SJCRH30 (cell line): ENCODE measurements at regions not wholly inside any gene's neighbourhood (a gene's known extent, or its start where the extent isn't known, plus 50 kb on each side); places are given as distances from the start of the nearest gene placed in this dataset.

Source experiments
- DNase-seq, 2 experiments: peaks; one replicate each; pipeline ENCODE4 v3.0.0-alpha.2; 2015 to 2020
- H3K27ac ChIP-seq: fragments of 250-450 bp; sonication (Bioruptor Pico); 2 replicates; pipeline ENCODE4 v1.5.1; 2020; ENCODE audit warnings: mild to moderate bottlenecking, moderate library complexity
- H3K27me3 ChIP-seq: fragments of 250-450 bp; sonication (Bioruptor Pico); 2 replicates; pipeline ENCODE4 v1.5.1; 2020; ENCODE audit warnings: mild to moderate bottlenecking, moderate library complexity
- H3K36me3 ChIP-seq: fragments of 250-450 bp; sonication (Bioruptor Pico); 2 replicates; pipeline ENCODE4 v1.5.1; 2020; ENCODE audit warnings: mild to moderate bottlenecking, moderate library complexity
- H3K4me1 ChIP-seq: fragments of 250-450 bp; sonication (Bioruptor Pico); 2 replicates; pipeline ENCODE4 v1.5.1; 2020; ENCODE audit warnings: mild to moderate bottlenecking, moderate library complexity
- H3K4me3 ChIP-seq: fragments of 250-450 bp; sonication (Bioruptor Pico); 2 replicates; pipeline ENCODE4 v1.5.1; 2020; ENCODE audit warnings: mild to moderate bottlenecking, moderate library complexity
- H3K9me3 ChIP-seq: fragments of 250-450 bp; sonication (Bioruptor Pico); replicated peaks from 2 replicates; pipeline ENCODE4 v1.5.1; 2020; ENCODE audit warnings: mild to moderate bottlenecking, moderate library complexity

DNA sequence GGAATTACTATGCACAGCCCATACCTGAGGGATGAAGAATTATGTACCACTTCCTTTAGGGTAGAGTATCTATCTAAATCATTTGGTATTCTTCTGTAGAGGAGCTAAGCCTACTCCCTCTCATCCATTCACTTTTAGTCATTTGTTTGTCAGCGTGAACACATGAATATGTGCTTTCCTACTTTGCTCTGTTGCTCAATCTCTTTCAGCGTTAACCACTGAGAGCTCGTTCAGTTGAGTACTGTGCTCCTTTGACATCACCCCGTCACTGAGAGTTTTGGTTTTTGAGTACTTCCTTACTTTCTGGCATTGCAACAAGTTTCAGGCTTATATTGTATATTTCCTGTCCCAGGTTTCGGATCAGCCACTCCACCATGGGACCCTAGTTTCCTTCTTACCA, 700.6 kb downstream of the NLGN4X start:
- no peaks in the 10 kb centered on the region for H3K36me3 ChIP-seq
- DNase-seq = no peak
- no peaks in the 10 kb centered on the region for H3K27me3 ChIP-seq
- no peaks in the 10 kb centered on the region for H3K9me3 ChIP-seq
- H3K27ac ChIP-seq = no peak overlapping the region
- no peaks in the 10 kb centered on the region for H3K4me1 ChIP-seq
- H3K4me3 ChIP-seq = no peak overlapping the region

DNA sequence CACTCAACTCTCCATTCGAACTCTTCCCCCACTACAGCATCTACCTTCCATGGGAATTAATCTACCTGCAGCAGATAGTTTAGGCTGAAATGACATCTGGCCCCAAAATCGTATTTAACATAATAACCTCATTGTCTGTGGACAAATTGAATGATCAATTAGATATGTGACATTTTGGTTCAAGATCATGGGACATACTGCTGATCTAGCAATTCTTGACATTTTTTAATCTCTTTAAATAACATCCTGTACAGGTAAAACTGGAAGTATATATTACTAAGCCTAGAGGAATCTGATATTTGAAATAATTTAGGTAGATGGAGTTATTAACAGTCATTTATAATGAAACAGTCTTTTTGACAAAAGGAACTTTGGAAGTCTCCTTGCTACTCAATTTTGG, 702.5 kb downstream of the NLGN4X start:
- Histone ChIP-seq H3K4me3 (no peak overlapping the region), H3K27me3 (no peaks in the 10 kb centered on the region), H3K27ac (no peak overlapping the region), H3K9me3 (no peaks in the 10 kb centered on the region), H3K4me1 (no peaks in the 10 kb centered on the region), H3K36me3 (no peaks in the 10 kb centered on the region)
- no peak for DNase-seq

DNA sequence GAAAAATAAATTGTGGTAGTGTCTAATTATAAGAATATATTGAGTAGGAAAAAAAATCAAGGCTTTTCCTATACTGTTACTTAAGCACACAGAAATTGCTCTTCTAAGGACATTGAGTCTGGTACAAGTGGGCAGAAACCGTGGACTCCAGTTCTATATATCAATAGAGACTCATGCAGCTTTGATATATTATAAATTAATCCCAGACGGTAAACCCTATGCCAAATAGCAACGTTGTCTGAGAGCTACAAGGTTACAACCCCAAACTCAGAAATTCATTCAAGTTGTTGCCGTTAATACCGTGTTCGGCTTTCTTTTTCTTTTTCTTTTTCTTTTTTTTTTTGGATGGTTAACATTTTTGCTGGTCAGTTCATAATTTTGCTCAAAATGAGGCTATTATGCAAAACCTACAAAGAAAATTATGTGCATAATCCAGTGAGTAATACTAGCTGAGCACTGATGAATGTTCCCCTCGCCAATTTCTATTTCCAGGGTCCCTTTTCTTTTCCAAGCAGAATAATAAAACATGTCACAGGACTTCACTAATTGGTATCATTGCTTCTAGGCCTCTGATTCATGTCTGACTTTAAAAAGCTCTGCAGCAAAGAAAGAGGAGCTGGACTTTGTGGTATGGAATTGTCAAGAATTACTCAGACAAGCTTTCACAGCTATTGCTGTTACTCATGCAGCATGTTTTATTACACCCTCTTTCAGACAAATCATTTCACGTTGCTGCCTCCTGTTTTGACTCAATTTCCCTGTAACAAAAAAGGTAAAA, 737.7 kb downstream of the NLGN4X start:
- H3K27me3 ChIP-seq = no peaks in the 10 kb centered on the region
- no peaks in the 10 kb centered on the region for H3K9me3 ChIP-seq
- H3K4me3 ChIP-seq = no peak overlapping the region
- no peak for DNase-seq
- H3K27ac ChIP-seq = no peak overlapping the region
- H3K4me1 ChIP-seq = no peaks in the 10 kb centered on the region
- no peaks in the 10 kb centered on the region for H3K36me3 ChIP-seq

DNA sequence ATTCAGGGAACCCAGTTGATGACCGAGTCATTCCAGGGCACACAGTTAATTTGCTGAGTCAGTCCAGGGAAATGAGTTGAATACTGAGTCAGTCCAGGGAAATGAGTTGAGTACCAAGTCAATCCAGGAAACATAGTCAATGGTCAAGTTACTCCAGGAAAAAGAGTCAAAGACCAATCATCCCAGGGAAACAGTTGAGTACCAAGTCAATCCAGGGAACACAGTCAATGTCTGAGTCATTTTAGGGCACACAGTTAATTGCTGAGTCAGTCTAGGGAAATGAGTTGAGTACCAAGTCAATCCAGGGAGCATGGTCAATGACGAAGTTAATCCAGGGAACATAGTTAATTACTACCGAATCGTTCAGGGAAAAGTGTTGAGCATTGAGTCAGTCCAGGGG, 754.4 kb downstream of the NLGN4X start:
- Histone ChIP-seq H3K9me3 (no peaks in the 10 kb centered on the region), H3K27me3 (no peaks in the 10 kb centered on the region), H3K27ac (no peak overlapping the region), H3K4me1 (no peaks in the 10 kb centered on the region), H3K36me3 (no peaks in the 10 kb centered on the region), H3K4me3 (no peak overlapping the region)
- DNase-seq = no peak

DNA sequence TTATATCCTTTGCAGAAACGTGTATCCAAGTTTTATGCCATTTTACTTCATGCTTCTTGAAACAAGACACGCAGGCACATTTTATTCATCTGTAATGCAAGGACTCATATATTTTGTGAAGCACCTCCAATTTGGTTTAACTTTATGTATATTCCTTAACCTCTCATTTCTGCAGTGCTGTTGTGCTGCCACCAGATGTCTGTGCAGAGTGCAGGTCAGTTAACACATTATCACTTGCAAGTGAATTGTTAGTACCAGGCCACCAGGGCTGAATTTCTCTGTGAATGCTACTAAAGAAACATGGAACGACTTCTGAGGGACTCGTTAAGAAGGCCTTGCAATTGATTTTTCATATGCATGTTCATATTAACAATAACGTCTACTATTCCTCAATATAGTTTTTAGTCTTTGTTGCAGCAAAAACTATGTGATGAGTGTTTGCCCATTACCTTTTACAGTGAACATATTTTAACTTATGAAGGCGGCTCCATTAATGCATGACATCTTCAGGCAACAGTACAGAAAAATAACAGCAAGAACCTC, 770.3 kb downstream of the NLGN4X start:
- DNase-seq = no peak
- H3K4me1 ChIP-seq = no peaks in the 10 kb centered on the region
- H3K4me3 ChIP-seq = no peak overlapping the region
- H3K36me3 ChIP-seq = no peaks in the 10 kb centered on the region
- no peaks in the 10 kb centered on the region for H3K9me3 ChIP-seq
- H3K27ac ChIP-seq = no peak overlapping the region
- H3K27me3 ChIP-seq = no peaks in the 10 kb centered on the region

DNA sequence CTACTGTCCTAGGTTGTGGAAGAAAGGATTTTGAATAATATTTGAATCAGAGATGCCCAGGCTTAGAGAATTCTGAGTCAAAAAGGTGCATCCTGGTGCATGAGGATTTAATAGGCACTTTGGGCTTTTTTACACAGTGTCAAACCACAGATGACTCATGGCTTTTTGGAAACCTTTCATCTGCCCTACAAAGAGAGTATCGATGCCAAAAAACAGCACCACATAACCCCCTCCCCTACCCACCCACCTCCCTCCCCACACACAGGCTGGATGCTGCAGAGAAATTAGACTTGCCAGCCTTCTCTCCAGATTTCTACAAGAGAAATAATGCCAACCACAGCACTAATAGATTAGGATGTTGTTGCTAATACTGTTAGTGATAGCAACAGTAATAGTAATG, 779.3 kb downstream of the NLGN4X start:
- no peaks in the 10 kb centered on the region for H3K36me3 ChIP-seq
- no peak overlapping the region for H3K4me3 ChIP-seq
- no peaks in the 10 kb centered on the region for H3K9me3 ChIP-seq
- no peak overlapping the region for H3K27ac ChIP-seq
- no peaks in the 10 kb centered on the region for H3K27me3 ChIP-seq
- no peak for DNase-seq
- H3K4me1 ChIP-seq = no peaks in the 10 kb centered on the region

DNA sequence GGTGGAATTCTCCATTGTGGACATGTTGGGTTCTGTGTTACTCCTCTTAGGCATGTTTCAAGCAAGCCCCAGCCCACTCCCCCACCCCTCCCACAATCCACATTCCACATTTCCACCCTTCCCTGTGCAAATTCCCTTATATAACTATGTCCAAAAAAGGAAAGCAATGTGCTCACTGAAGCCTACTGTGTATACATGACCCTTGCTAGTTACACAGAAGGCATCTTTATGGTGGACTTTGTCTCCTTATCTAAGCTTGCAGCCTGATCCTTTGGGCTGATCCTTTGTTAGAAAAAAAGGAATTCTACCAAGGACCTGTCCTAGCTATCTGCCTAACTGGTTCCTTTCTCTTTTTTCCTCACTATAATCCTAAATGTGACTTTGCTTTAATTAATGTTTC, 796.8 kb downstream of the NLGN4X start:
- Histone ChIP-seq H3K27me3 (no peaks in the 10 kb centered on the region), H3K36me3 (no peaks in the 10 kb centered on the region), H3K27ac (no peak overlapping the region), H3K4me3 (no peak overlapping the region), H3K9me3 (no peaks in the 10 kb centered on the region), H3K4me1 (no peaks in the 10 kb centered on the region)
- no peak for DNase-seq

DNA sequence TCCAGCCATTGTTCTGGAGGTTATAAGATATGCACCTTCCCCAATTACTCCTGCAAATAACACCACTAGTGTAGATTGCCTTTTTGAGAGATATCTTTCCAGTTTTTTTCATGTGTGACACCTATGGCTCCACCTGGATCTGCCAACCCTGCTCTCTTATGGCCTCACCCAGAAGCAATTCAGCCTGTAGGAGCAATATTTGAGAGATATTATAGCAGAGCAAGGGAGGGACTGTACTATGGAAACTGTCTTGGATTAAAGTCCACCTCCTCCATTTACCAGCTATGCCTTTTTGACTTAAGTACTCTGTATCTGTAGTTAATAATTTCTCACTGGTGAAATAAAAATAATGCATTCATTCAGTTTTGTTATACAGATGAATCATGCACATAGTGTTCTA, 803.5 kb downstream of the NLGN4X start:
- H3K4me3 ChIP-seq = no peak overlapping the region
- no peaks in the 10 kb centered on the region for H3K4me1 ChIP-seq
- H3K36me3 ChIP-seq = no peaks in the 10 kb centered on the region
- no peaks in the 10 kb centered on the region for H3K9me3 ChIP-seq
- H3K27ac ChIP-seq = no peak overlapping the region
- no peak for DNase-seq
- no peaks in the 10 kb centered on the region for H3K27me3 ChIP-seq

DNA sequence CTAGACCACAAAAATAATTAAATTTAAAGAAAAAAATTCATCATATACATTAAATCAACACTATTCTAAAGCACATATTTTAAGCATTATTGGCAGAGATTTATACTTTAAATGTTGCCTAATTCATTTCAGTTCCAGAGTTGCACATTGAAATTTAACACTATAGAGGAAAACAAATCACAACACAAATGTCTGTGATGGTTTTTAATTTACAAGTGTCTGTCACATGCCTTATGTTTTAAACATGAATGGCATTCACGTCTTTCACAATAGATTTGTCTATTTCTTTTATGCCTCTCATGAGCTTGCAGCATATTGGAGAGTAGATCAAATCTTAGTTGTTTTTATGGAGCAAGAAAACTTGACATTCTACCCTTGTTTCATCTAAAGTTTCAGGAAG, 811.3 kb downstream of the NLGN4X start:
- H3K9me3 ChIP-seq = no peaks in the 10 kb centered on the region
- H3K27ac ChIP-seq = no peak overlapping the region
- H3K36me3 ChIP-seq = no peaks in the 10 kb centered on the region
- H3K4me3 ChIP-seq = no peak overlapping the region
- DNase-seq = no peak
- H3K27me3 ChIP-seq = no peaks in the 10 kb centered on the region
- no peaks in the 10 kb centered on the region for H3K4me1 ChIP-seq

DNA sequence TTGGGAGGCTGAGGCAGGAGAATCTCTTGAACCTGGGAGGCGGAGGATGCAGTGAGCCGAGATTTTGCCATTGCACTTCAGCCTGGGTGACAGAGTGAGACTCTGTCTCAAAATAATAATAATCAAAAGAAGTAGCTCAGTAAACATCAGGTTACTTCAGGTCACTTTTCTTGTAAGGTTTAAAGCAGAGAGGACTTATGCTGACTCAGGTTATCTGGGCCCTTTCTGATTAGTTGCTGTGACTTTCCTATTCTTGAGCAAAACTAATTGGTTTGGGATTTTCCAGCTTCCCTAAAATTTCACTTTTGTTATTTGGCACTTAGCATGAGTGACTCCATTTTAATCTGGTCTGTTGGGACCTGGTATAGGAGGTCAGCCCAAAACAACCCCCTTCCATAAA, 812.9 kb downstream of the NLGN4X start:
- DNase-seq = no peak
- H3K27ac ChIP-seq = no peak overlapping the region
- H3K4me3 ChIP-seq = no peak overlapping the region
- no peaks in the 10 kb centered on the region for H3K36me3 ChIP-seq
- H3K4me1 ChIP-seq = no peaks in the 10 kb centered on the region
- H3K27me3 ChIP-seq = no peaks in the 10 kb centered on the region
- no peaks in the 10 kb centered on the region for H3K9me3 ChIP-seq

DNA sequence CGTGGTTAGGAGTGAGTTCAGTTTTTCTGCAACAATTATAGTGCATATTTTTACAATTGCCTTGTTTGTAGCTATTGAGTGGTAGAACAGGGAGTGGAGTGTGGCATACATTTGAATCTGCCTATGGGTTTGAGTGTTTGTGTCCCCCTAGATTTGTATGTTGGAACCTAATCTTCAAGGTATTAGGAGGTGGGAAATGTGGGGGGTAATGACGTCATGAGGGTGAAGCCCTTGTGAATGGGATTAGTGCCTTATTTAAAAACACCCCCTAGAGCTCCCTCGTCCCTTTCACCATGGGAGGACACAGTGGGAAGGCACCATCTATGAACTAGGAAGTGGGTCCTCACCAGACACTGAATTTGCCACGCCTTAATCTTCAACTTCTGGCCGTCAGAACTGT, 819.6 kb downstream of the NLGN4X start:
- Histone ChIP-seq H3K9me3 (no peaks in the 10 kb centered on the region), H3K36me3 (no peaks in the 10 kb centered on the region), H3K4me1 (no peaks in the 10 kb centered on the region), H3K27ac (no peak overlapping the region), H3K4me3 (no peak overlapping the region), H3K27me3 (no peaks in the 10 kb centered on the region)
- DNase-seq = no peak

DNA sequence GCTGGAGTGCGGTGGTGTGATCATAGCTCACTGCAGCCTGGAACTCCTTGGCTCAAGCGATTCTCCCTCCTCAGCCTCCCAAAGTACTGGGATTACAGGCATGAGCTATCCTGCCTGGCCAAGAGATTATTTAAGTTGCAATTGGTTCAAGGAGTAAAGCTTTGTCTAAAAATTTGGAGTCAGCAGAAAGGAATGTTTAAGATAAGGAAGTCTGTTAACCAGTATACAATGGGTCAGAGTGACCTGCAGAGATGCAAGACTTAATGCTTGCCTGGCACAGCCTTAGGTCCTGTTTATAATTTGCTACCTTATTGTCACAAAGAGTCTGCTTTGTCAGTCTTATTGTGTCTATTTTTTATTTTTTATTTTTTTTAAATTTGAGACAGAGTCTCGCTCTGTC, 826.2 kb downstream of the NLGN4X start:
- Histone ChIP-seq H3K4me1 (no peaks in the 10 kb centered on the region), H3K27me3 (no peaks in the 10 kb centered on the region), H3K36me3 (no peaks in the 10 kb centered on the region), H3K9me3 (no peaks in the 10 kb centered on the region), H3K27ac (no peak overlapping the region), H3K4me3 (no peak overlapping the region)
- no peak for DNase-seq

DNA sequence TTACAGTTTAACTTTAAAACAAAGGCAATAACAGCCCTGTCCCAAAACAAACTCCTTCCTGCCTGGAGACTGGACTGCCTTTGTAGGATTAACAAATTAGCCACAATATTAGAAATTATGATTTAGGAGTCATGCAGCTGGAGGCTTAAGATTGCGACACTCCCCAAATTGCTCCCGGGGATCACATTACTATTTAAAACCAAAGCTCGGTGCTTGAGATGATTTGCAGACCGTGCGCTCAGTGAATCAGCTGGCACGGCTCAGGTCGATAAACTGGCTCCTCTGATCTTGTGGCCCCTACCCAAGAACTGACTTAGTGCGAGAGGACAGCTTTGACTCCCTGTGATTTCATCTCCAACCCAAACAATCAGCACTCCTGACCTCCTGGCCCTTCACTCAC, 829.3 kb downstream of the NLGN4X start:
- Histone ChIP-seq H3K4me3 (no peak overlapping the region), H3K27ac (no peak overlapping the region), H3K27me3 (no peaks in the 10 kb centered on the region), H3K4me1 (no peaks in the 10 kb centered on the region), H3K36me3 (no peaks in the 10 kb centered on the region), H3K9me3 (no peaks in the 10 kb centered on the region)
- peak in 1 of 2 experiments; percentile 1 for DNase-seq

DNA sequence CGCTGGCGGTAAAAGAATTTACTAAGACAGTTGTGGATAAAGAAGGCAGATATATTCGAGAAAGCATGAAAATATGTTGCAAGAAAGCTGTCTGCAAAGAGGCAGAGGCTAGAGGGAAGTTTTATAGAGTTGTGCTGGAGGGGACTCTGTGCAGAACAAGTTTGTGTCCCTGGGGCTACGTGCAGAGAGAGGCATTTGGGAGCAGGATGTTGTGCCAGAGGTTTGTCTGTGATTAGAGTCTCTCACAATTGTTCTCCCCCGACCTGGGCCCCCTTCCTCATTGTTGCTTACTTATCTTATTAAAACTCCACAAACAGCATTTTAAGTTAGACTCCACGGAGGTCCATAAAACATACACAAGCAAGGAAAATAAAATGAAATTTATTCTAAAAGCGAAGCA, 831.3 kb downstream of the NLGN4X start:
- no peaks in the 10 kb centered on the region for H3K27me3 ChIP-seq
- DNase-seq = no peak

DNA sequence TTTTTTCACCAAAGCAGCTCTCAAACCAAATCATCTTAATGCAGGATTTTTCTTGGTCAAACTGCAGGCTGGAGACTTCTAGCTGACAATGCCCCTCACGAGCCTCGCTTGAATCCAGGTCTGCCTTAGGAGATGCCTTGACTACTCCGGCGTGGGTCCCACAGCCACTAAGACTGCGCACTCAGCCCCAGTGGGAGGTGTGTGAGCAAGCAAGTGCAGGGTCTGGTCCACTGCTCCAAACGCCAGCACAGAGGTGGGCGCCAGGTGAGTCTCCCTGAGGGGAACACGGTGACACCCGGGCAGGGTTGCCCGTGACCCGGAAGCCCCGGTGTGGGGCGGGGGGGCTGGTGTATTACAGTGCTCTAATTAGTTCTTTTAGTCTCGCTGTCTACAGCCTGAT, 838.3 kb downstream of the NLGN4X start:
- DNase-seq = no peak
- Histone ChIP-seq H3K27me3 (no peaks in the 10 kb centered on the region), H3K4me3 (no peak overlapping the region), H3K36me3 (no peaks in the 10 kb centered on the region), H3K9me3 (no peaks in the 10 kb centered on the region), H3K4me1 (no peaks in the 10 kb centered on the region), H3K27ac (no peak overlapping the region)

More for the DNA sequence above, 831.3 kb downstream of the NLGN4X start:
- Histone ChIP-seq H3K9me3 (no peaks in the 10 kb centered on the region), H3K4me1 (no peaks in the 10 kb centered on the region), H3K4me3 (no peak overlapping the region), H3K36me3 (no peaks in the 10 kb centered on the region), H3K27ac (no peak overlapping the region)

DNA sequence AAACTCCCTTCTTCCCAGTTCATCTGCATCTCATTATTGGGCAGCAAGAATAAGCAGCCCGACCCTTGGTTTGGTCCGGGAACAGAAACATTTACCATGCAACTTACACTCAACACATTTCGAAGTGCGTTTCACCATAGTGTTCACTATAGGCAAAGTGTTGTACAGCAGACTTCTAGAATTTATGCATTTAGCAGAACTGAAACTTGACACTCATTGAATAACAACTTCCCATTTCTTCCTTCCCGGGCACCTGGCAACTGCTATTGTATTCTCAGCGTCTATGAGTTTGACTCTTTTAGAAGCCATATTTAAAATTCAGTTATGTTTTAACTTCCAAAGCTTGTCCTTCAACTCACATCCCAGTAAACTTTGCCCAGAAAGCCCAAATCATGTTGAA, 840.6 kb downstream of the NLGN4X start:
- no peaks in the 10 kb centered on the region for H3K4me1 ChIP-seq

More for the DNA sequence above, 840.6 kb downstream of the NLGN4X start:
- Histone ChIP-seq H3K4me3 (no peak overlapping the region), H3K27ac (no peak overlapping the region), H3K9me3 (no peaks in the 10 kb centered on the region), H3K27me3 (no peaks in the 10 kb centered on the region), H3K36me3 (no peaks in the 10 kb centered on the region)
- no peak for DNase-seq
